HG02943 (cell line): ENCODE measurements at regions not wholly inside any gene's neighbourhood (a gene's known extent, or its start where the extent isn't known, plus 50 kb on each side); places are given as distances from the start of the nearest gene placed in this dataset.
"Not testable (repeated sequence)": the region's sequence is repeated elsewhere in the genome, so short reads cannot be mapped to it uniquely, and the experiment has no call there.

Experiments
- ATAC-seq: cut with Tn5 transposase; IDR thresholded peaks from one replicate; pipeline ENCODE4 v1.9.1; 2021; ENCODE audit warnings: mild to moderate bottlenecking, low read depth, moderate library complexity; ENCODE audit not compliant: unreplicated experiment

- no peak for ATAC-seq
Observed at GRCh38 chr2:35651688-35652323, 703.8 kb upstream of the CRIM1 start.

- ATAC-seq = no peak
Observed at GRCh38 chr2:35614640-35615039, 740.9 kb upstream of the CRIM1 start.

GRCh38 chr2:35606394-35606793 lies 749.2 kb upstream of the CRIM1 start:
- no peak for ATAC-seq

GRCh38 chr2:35598310-35598709 lies 757.3 kb upstream of the CRIM1 start:
- ATAC-seq = no peak

- no peak for ATAC-seq
Observed at GRCh38 chr2:35591886-35592285, 763.7 kb upstream of the CRIM1 start.

- no peak for ATAC-seq
Observed at GRCh38 chr2:35585972-35586371, 769.6 kb upstream of the CRIM1 start.

- ATAC-seq = no peak
Observed at GRCh38 chr2:35582637-35583036, 772.9 kb upstream of the CRIM1 start.

- no peak for ATAC-seq
Observed at GRCh38 chr2:35580956-35581355, 774.6 kb upstream of the CRIM1 start.

GRCh38 chr2:35568574-35568973 lies 787.0 kb upstream of the CRIM1 start:
- not testable (repeated sequence) for ATAC-seq

GRCh38 chr2:35562488-35562887 lies 793.1 kb upstream of the CRIM1 start:
- no peak for ATAC-seq

GRCh38 chr2:35548171-35548570 lies 807.4 kb upstream of the CRIM1 start:
- no peak for ATAC-seq

- no peak for ATAC-seq
Observed at GRCh38 chr2:35545301-35545700, 810.3 kb upstream of the CRIM1 start.

GRCh38 chr2:35538796-35539195 lies 816.8 kb upstream of the CRIM1 start:
- no peak for ATAC-seq

GRCh38 chr2:35530615-35531135 lies 824.9 kb upstream of the CRIM1 start:
- no peak for ATAC-seq

GRCh38 chr2:35526741-35527140 lies 828.8 kb upstream of the CRIM1 start:
- ATAC-seq = no peak

GRCh38 chr2:35522450-35522849 lies 833.1 kb upstream of the CRIM1 start:
- no peak for ATAC-seq

- ATAC-seq = no peak
Observed at GRCh38 chr2:35510636-35511035, 844.9 kb upstream of the CRIM1 start.

- ATAC-seq = no peak
Observed at GRCh38 chr2:35508601-35509000, 847.0 kb upstream of the CRIM1 start.

- ATAC-seq = no peak
Observed at GRCh38 chr2:35504419-35504818, 851.2 kb upstream of the CRIM1 start.

- no peak for ATAC-seq
Observed at GRCh38 chr2:35503738-35504199, 851.8 kb upstream of the CRIM1 start.

GRCh38 chr2:35503311-35503710 lies 852.3 kb upstream of the CRIM1 start:
- no peak for ATAC-seq

- no peak for ATAC-seq
Observed at GRCh38 chr2:35501076-35501475, 854.5 kb upstream of the CRIM1 start.

- no peak for ATAC-seq
Observed at GRCh38 chr2:35496022-35496421, 859.6 kb upstream of the CRIM1 start.
